Suprapubic skin (tissue), 4 donors: ENCODE measurements at regions not wholly inside any gene's neighbourhood (a gene's known extent, or its start where the extent isn't known, plus 50 kb on each side); places are given as distances from the start of the nearest gene placed in this dataset.

ENCODE experiments used
- CTCF ChIP-seq, 2 donors: fragments of 200-600 bp in 1 of 2; fragments of 450-650 bp in 1 of 2; sonication (generic) in 1 of 2; IDR thresholded peaks; one replicate each; pipeline ENCODE4 v1.5.1; 2016 to 2019; ENCODE audit warnings: antibody characterized with exemption in 2 of 2, mild to moderate bottlenecking in 1 of 2, moderate library complexity in 1 of 2
- EP300 ChIP-seq: sonication (generic); formaldehyde crosslinking; IDR thresholded peaks from one replicate; pipeline ENCODE4 v1.6.1; 2017; ENCODE audit warnings: antibody characterized with exemption
- POLR2A ChIP-seq, 2 donors: fragments of 450-650 bp; IDR thresholded peaks; one replicate each; pipeline ENCODE4 v1.6.1; 2017; ENCODE audit warnings: antibody characterized with exemption in 2 of 2, mild to moderate bottlenecking in 2 of 2, moderate library complexity in 2 of 2
- POLR2AphosphoS5 ChIP-seq, 3 donors: sonication (generic); formaldehyde crosslinking; IDR thresholded peaks; one replicate each; pipeline ENCODE4 v1.6.1; 2017; ENCODE audit warnings: antibody characterized with exemption in 3 of 3

GRCh38 chr12:71349950-71350349 lies 89.6 kb upstream of the LGR5 start:
- TF ChIP-seq CTCF (IDR thresholded peaks at IDR 0.05) (no peak), POLR2A (IDR thresholded peaks at IDR 0.05) (no peak), EP300 (no peak), POLR2AphosphoS5 (IDR thresholded peaks at IDR 0.05) (no peak)
